ENCODE measurements at regions not wholly inside any gene's neighbourhood (a gene's known extent, or its start where the extent isn't known, plus 50 kb on each side); places are given as distances from the start of the nearest gene placed in this dataset.

DNA sequence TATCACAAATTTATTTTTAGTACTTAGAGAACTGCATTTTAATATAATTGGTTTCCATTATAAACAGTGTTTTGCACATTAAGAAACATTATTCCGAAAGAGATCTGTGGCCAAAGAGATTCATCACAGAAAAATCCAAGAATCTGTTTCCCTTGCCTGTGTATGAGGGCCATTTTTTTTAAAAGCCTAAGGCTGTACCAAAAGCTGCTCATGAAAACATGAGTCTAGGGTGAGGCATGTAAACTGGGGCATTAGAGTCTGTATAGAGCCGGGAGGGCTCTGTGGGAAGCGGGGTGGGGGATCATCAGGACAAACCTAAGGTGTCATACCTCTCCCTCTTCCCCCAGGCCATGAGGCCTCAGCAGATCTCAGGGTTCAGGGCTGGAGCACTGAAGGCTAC lies 223.8 kb downstream of the FBXO15 start:
- TF ChIP-seq, protein P1, sequence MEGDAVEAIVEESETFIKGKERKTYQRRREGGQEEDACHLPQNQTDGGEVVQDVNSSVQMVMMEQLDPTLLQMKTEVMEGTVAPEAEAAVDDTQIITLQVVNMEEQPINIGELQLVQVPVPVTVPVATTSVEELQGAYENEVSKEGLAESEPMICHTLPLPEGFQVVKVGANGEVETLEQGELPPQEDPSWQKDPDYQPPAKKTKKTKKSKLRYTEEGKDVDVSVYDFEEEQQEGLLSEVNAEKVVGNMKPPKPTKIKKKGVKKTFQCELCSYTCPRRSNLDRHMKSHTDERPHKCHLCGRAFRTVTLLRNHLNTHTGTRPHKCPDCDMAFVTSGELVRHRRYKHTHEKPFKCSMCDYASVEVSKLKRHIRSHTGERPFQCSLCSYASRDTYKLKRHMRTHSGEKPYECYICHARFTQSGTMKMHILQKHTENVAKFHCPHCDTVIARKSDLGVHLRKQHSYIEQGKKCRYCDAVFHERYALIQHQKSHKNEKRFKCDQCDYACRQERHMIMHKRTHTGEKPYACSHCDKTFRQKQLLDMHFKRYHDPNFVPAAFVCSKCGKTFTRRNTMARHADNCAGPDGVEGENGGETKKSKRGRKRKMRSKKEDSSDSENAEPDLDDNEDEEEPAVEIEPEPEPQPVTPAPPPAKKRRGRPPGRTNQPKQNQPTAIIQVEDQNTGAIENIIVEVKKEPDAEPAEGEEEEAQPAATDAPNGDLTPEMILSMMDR (IDR thresholded peaks at IDR 0.05; ENCODE audit: poor library complexity) = no peak
- TF ChIP-seq EZH2phosphoT487 (IDR thresholded peaks at IDR 0.05; ENCODE audit: low read depth, severe bottlenecking, unreplicated experiment) = no peak

All from hepatocyte (in vitro differentiated cells).